H1 (cell line): ENCODE measurements at regions not wholly inside any gene's neighbourhood (a gene's known extent, or its start where the extent isn't known, plus 50 kb on each side); places are given as distances from the start of the nearest gene placed in this dataset.

Experiments used
- BACH1 ChIP-seq: IDR thresholded peaks from 2 replicates; pipeline ENCODE4 v1.6.1; 2012; ENCODE audit warnings: low read length, improper control_type of control experiment
- CTCF ChIP-seq, 3 experiments: IDR thresholded peaks; 1 replicate in 2 of 3; 2 replicates in 1 of 3; pipeline versions ENCODE4 v1.5.1 to v1.6.1; 2011; ENCODE audit warnings: low read length in 3 of 3, mild to moderate bottlenecking in 3 of 3, inconsistent platforms in 2 of 3, low read depth in 1 of 3, moderate library complexity in 1 of 3; ENCODE audit not compliant: insufficient read depth in 1 of 3; ENCODE audit errors: control extremely low read depth in 1 of 3
- EGR1 ChIP-seq: IDR thresholded peaks from 2 replicates; pipeline ENCODE4 v1.6.1; 2011; ENCODE audit warnings: low read depth, low read length, borderline replicate concordance
- EZH2 ChIP-seq: fragments of 200-600 bp; sonication (generic); IDR thresholded peaks from 2 replicates; pipeline ENCODE4 v1.7.1; 2012; ENCODE audit warnings: low read depth, mild to moderate bottlenecking, moderate library complexity, low read length, inconsistent platforms; ENCODE audit not compliant: severe bottlenecking
- GABPA ChIP-seq: IDR thresholded peaks from 2 replicates; pipeline ENCODE4 v1.6.1; 2011; ENCODE audit warnings: mild to moderate bottlenecking, low read length, moderate library complexity, borderline replicate concordance; ENCODE audit not compliant: insufficient read depth
- HDAC2 ChIP-seq, 2 experiments: fragments of 300-600 bp in 1 of 2; sonication (generic) in 1 of 2; IDR thresholded peaks; 2 replicates each; pipeline ENCODE4 v1.6.1; 2011 to 2012; ENCODE audit warnings: low read depth in 2 of 2, low read length in 2 of 2, mild to moderate bottlenecking in 2 of 2, moderate library complexity in 2 of 2, borderline replicate concordance in 1 of 2, inconsistent platforms in 1 of 2
- JUN ChIP-seq: IDR thresholded peaks from 2 replicates; pipeline ENCODE4 v1.6.1; 2011; ENCODE audit warnings: low read depth, mild to moderate bottlenecking, improper control_type of control experiment, low read length
- KDM1A ChIP-seq: fragments of 200-600, 300-600 bp; sonication (generic); IDR thresholded peaks from 2 replicates; pipeline ENCODE4 v1.7.1; 2016; ENCODE audit warnings: mild to moderate bottlenecking, low read length, borderline replicate concordance
- MAFK ChIP-seq: IDR thresholded peaks from 2 replicates; pipeline ENCODE4 v1.6.1; 2012; ENCODE audit warnings: low read depth, mild to moderate bottlenecking, improper control_type of control experiment, low read length
- POLR2A ChIP-seq, 2 experiments: IDR thresholded peaks; 1 replicate in 1 of 2; 2 replicates in 1 of 2; pipeline ENCODE4 v1.6.1; 2011; ENCODE audit warnings: low read depth in 2 of 2, low read length in 2 of 2, mild to moderate bottlenecking in 2 of 2; ENCODE audit errors: control extremely low read depth in 1 of 2
- RXRA ChIP-seq: IDR thresholded peaks from 2 replicates; pipeline ENCODE4 v1.6.1; 2011; ENCODE audit warnings: low read depth, mild to moderate bottlenecking, low read length, moderate library complexity; ENCODE audit not compliant: insufficient read depth
- TAF1 ChIP-seq: IDR thresholded peaks from 2 replicates; pipeline ENCODE4 v1.6.1; 2011; ENCODE audit warnings: mild to moderate bottlenecking, low read depth, low read length
- USF2 ChIP-seq: IDR thresholded peaks from 2 replicates; pipeline ENCODE4 v1.6.1; 2011; ENCODE audit warnings: low read length, improper control_type of control experiment

- TF ChIP-seq KDM1A (no peak), BACH1 (no peak), CTCF (IDR thresholded peaks at IDR 0.05; ENCODE audit: control extremely low read depth in 1 of 3, insufficient read depth in 1 of 3, low read depth in 1 of 3, low read length in 3 of 3) (no peak), RXRA (no peak), USF2 (no peak), HDAC2 (IDR thresholded peaks at IDR 0.05; ENCODE audit: borderline replicate concordance in 1 of 2, low read depth in 2 of 2, low read length in 2 of 2) (no peak), MAFK (no peak; the same call in 1 of the 2 replicates), TAF1 (no peak), EZH2 (no peak), JUN (no peak), POLR2A (IDR thresholded peaks at IDR 0.05; ENCODE audit: control extremely low read depth in 1 of 2, low read depth in 2 of 2, low read length in 2 of 2) (no peak), EGR1 (no peak), GABPA (no peak)
These were observed 72.1 kb upstream of the TRIM24 start for GRCh38 chr7:138387755-138388475.
